OCI-LY7 (cell line): ENCODE measurements at regions not wholly inside any gene's neighbourhood (a gene's known extent, or its start where the extent isn't known, plus 50 kb on each side); places are given as distances from the start of the nearest gene placed in this dataset.

ENCODE experiments used
- EZH2phosphoT487 ChIP-seq: fragments of 200-600 bp; sonication (generic); IDR thresholded peaks from 2 replicates; pipeline ENCODE4 v1.6.1; 2018; ENCODE audit warnings: low read depth, borderline replicate concordance, mild to moderate bottlenecking, mixed run types, antibody characterized with exemption, low read length, moderate library complexity, mixed read lengths
- TF ChIP-seq, protein P1 (sequence below): fragments of 200-600 bp; sonication (generic); conservative IDR thresholded peaks from 2 replicates; pipeline ENCODE4 v1.5.1; 2014; ENCODE audit warnings: mild to moderate bottlenecking, antibody characterized with exemption, low read length, moderate library complexity, mixed read lengths

DNA sequence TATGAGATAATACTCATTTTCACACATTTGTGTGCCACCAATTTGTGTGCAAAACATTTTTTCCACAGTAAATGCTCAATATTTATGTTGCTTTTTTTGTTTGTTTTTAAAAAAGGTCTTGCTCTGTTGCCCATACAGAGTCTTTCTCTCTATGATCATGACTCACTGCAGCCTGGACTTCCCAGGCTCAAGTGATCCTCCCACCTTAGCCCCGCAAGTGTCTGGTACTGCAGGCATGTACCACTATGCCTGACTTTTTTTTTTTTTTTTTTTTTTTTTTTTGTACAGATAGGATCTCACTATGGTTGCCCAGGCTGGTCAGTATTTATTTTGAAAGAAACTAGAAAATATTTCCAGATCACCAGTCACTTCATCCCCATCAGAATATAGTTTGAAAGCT is 297.8 kb upstream of the GYPC start:
- TF ChIP-seq, protein P1, sequence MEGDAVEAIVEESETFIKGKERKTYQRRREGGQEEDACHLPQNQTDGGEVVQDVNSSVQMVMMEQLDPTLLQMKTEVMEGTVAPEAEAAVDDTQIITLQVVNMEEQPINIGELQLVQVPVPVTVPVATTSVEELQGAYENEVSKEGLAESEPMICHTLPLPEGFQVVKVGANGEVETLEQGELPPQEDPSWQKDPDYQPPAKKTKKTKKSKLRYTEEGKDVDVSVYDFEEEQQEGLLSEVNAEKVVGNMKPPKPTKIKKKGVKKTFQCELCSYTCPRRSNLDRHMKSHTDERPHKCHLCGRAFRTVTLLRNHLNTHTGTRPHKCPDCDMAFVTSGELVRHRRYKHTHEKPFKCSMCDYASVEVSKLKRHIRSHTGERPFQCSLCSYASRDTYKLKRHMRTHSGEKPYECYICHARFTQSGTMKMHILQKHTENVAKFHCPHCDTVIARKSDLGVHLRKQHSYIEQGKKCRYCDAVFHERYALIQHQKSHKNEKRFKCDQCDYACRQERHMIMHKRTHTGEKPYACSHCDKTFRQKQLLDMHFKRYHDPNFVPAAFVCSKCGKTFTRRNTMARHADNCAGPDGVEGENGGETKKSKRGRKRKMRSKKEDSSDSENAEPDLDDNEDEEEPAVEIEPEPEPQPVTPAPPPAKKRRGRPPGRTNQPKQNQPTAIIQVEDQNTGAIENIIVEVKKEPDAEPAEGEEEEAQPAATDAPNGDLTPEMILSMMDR = no peak
- no peak for TF ChIP-seq EZH2phosphoT487
